ENCODE measurements at regions not wholly inside any gene's neighbourhood (a gene's known extent, or its start where the extent isn't known, plus 50 kb on each side); places are given as distances from the start of the nearest gene placed in this dataset.

DNA sequence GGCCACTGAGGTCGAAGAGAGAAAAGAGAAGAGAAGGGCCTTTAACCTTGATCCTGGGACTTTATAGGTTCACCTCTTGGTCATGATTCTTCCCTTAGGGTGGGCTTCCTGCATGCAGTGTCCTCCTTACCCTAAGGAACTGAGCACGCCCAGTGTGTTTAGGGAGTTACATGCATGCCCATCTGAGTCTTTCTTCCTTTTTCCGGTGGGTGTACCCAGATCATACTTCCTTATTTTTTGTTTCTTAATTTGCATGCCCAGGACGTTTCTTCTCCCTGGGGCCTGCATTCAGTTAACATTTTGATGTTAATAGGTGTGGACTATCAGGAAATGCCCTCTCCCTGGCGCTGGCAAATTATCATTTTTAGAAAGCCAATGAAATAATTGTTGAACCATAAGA lies 91.5 kb downstream of the HTR1B start:
- no peak for DNase-seq (ENCODE audit: extremely low spot score)
- no peak for TF ChIP-seq LEF1 (IDR thresholded peaks at IDR 0.05; ENCODE audit: borderline replicate concordance)
- ChIA-PET CTCF (no interaction called here), POLR2A (no interaction called here)

DNA sequence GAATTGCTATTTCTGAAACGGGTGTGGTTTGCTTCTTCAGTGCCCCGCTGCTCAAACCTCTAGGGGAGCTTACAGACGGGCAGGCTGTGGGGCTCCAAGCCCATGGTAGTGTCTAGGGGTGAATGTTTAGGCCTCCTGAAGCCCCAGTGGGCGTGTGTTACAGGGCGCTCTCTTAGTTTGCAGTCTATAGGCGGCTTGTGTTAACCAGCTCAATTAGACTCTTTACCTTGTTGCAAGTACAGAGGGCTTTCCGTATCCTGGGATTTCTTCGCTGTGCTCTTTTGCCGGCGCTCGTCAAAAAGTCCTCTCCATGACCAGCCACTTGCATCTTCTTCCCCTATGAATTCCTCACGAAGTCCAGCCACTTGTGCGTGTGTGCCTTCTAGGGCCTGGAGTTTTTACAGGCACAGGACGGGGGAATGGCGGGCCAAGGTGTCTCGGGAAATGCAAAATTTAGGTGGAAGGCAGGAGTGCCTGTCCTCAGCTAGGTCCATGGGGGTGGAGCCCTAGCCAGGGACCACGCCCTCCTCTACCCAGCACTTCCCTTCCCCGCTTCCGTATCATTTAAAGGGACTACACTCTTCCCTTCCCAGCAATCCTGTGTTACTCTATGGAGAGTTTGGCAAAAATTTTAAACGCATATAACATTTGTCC lies 94.5 kb downstream of the HTR1B start:
- CTCF ChIA-PET: no interaction called here
- TF ChIP-seq SUZ12 (IDR thresholded peaks at IDR 0.05) (no peak), HDGF (IDR thresholded peaks at IDR 0.05; ENCODE audit: borderline replicate concordance) (no peak), NFRKB (IDR thresholded peaks at IDR 0.05) (no peak), ZNF384 (IDR thresholded peaks at IDR 0.05) (no peak), LEF1 (IDR thresholded peaks at IDR 0.05; ENCODE audit: borderline replicate concordance) (no peak), L3MBTL2 (conservative IDR thresholded peaks at IDR 0.05) (no peak), PKNOX1 (IDR thresholded peaks at IDR 0.05) (no peak), SP1 (IDR thresholded peaks at IDR 0.05) (no peak), TARDBP (IDR thresholded peaks at IDR 0.05) (no peak), FOXA1 (IDR thresholded peaks at IDR 0.05) (no peak), ELF4 (IDR thresholded peaks at IDR 0.05) (no peak)
- POLR2A ChIA-PET: no interaction called here
- peak; percentile 16 for DNase-seq (ENCODE audit: extremely low spot score)

- DNase-seq (ENCODE audit: extremely low spot score): no peak
- TF ChIP-seq ARNT (IDR thresholded peaks at IDR 0.05): no peak
- no peak for TF ChIP-seq FOXK2 (IDR thresholded peaks at IDR 0.05)
- TF ChIP-seq NFRKB (IDR thresholded peaks at IDR 0.05): no peak
- no peak for TF ChIP-seq FOXM1 (IDR thresholded peaks at IDR 0.05; ENCODE audit: borderline replicate concordance)
- TF ChIP-seq FOXA1 (IDR thresholded peaks at IDR 0.05): no peak
- TF ChIP-seq ZNF384 (IDR thresholded peaks at IDR 0.05): no peak
- TF ChIP-seq BHLHE40 (IDR thresholded peaks at IDR 0.05; ENCODE audit: borderline replicate concordance): no peak
- no peak for TF ChIP-seq CTBP1 (IDR thresholded peaks at IDR 0.05; ENCODE audit: borderline replicate concordance)
- TF ChIP-seq ELF4 (IDR thresholded peaks at IDR 0.05): no peak
- TF ChIP-seq HDGF (IDR thresholded peaks at IDR 0.05; ENCODE audit: borderline replicate concordance): no peak
- TF ChIP-seq LEF1 (IDR thresholded peaks at IDR 0.05; ENCODE audit: borderline replicate concordance): no peak
- no peak for TF ChIP-seq SUZ12 (IDR thresholded peaks at IDR 0.05)
- TF ChIP-seq L3MBTL2 (conservative IDR thresholded peaks at IDR 0.05): no peak
- no peak for TF ChIP-seq TARDBP (IDR thresholded peaks at IDR 0.05)
- TF ChIP-seq PKNOX1 (IDR thresholded peaks at IDR 0.05): no peak
- no peak for TF ChIP-seq SP1 (IDR thresholded peaks at IDR 0.05)
- CTCF ChIA-PET: no interaction called here
- POLR2A ChIA-PET: no interaction called here
Observed at GRCh38 chr6:77366798-77367197, 96.5 kb downstream of the HTR1B start.

GRCh38 chr6:77363702-77364101 lies 99.6 kb downstream of the HTR1B start:
- ChIA-PET CTCF (no interaction called here), POLR2A (no interaction called here)
- TF ChIP-seq FOXM1 (IDR thresholded peaks at IDR 0.05; ENCODE audit: borderline replicate concordance) (no peak), ARNT (IDR thresholded peaks at IDR 0.05) (no peak), ELF4 (IDR thresholded peaks at IDR 0.05) (no peak), FOXA1 (IDR thresholded peaks at IDR 0.05) (no peak), HDGF (IDR thresholded peaks at IDR 0.05; ENCODE audit: borderline replicate concordance) (no peak), ZNF384 (IDR thresholded peaks at IDR 0.05) (no peak), LEF1 (IDR thresholded peaks at IDR 0.05; ENCODE audit: borderline replicate concordance) (no peak), CTBP1 (IDR thresholded peaks at IDR 0.05; ENCODE audit: borderline replicate concordance) (no peak)
- DNase-seq (ENCODE audit: extremely low spot score): no peak

GRCh38 chr6:77362055-77362454 lies 101.2 kb downstream of the HTR1B start:
- no peak for TF ChIP-seq TARDBP (IDR thresholded peaks at IDR 0.05)
- no peak for DNase-seq (ENCODE audit: extremely low spot score)
- ChIA-PET POLR2A (no interaction called here), CTCF (no interaction called here)

- DNase-seq (ENCODE audit: extremely low spot score): no peak
- ChIA-PET POLR2A (no interaction called here), CTCF (no interaction called here)
- TF ChIP-seq NFRKB (IDR thresholded peaks at IDR 0.05): no peak
- no peak for TF ChIP-seq BHLHE40 (IDR thresholded peaks at IDR 0.05; ENCODE audit: borderline replicate concordance)
- no peak for TF ChIP-seq ARNT (IDR thresholded peaks at IDR 0.05)
- no peak for TF ChIP-seq CTBP1 (IDR thresholded peaks at IDR 0.05; ENCODE audit: borderline replicate concordance)
- TF ChIP-seq SP1 (IDR thresholded peaks at IDR 0.05): no peak
Observed at GRCh38 chr6:77361018-77361417, 102.3 kb downstream of the HTR1B start.

DNA sequence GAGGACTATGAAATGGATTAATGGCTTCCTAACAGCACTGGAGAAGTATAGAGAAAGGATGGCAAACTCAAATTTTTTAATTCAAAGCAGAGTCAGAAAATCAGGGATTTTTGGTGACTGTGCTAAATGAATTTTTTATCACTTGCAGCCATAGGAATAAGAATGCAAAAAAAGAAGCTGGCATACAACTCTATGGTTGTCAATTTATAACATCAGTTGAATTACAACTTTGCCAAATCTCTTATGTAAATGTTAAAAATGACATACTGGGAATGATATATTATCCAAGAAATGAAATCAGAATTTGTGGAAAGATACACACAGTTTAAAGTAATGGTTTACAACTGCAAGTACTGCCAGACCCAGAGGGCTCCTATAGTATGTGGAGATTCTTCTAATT lies 106.5 kb downstream of the HTR1B start:
- ChIA-PET POLR2A (no interaction called here), CTCF (no interaction called here)
- TF ChIP-seq NFRKB (IDR thresholded peaks at IDR 0.05) (no peak), ZNF384 (IDR thresholded peaks at IDR 0.05) (no peak), FOXK2 (IDR thresholded peaks at IDR 0.05) (no peak), L3MBTL2 (conservative IDR thresholded peaks at IDR 0.05) (no peak)
- no peak for DNase-seq (ENCODE audit: extremely low spot score)

GRCh38 chr6:77354581-77354980 lies 108.7 kb downstream of the HTR1B start:
- DNase-seq (ENCODE audit: extremely low spot score): no peak
- TF ChIP-seq ARNT (IDR thresholded peaks at IDR 0.05): no peak
- no peak for TF ChIP-seq SUZ12 (IDR thresholded peaks at IDR 0.05)
- no peak for TF ChIP-seq SP1 (IDR thresholded peaks at IDR 0.05)
- TF ChIP-seq PKNOX1 (IDR thresholded peaks at IDR 0.05): no peak
- TF ChIP-seq FOXA1 (IDR thresholded peaks at IDR 0.05): no peak
- no peak for TF ChIP-seq NFRKB (IDR thresholded peaks at IDR 0.05)
- TF ChIP-seq ELF4 (IDR thresholded peaks at IDR 0.05): no peak
- no peak for TF ChIP-seq ZNF384 (IDR thresholded peaks at IDR 0.05)
- no peak for TF ChIP-seq BHLHE40 (IDR thresholded peaks at IDR 0.05; ENCODE audit: borderline replicate concordance)
- no peak for TF ChIP-seq L3MBTL2 (conservative IDR thresholded peaks at IDR 0.05)
- TF ChIP-seq TARDBP (IDR thresholded peaks at IDR 0.05): no peak
- no peak for TF ChIP-seq LEF1 (IDR thresholded peaks at IDR 0.05; ENCODE audit: borderline replicate concordance)
- TF ChIP-seq CTBP1 (IDR thresholded peaks at IDR 0.05; ENCODE audit: borderline replicate concordance): no peak
- ChIA-PET POLR2A (no interaction called here), CTCF (no interaction called here)

Data from HEK293T (cell line).